ENCODE measurements at regions not wholly inside any gene's neighbourhood (a gene's known extent, or its start where the extent isn't known, plus 50 kb on each side); places are given as distances from the start of the nearest gene placed in this dataset.

GRCh38 chr3:191901741-191902140, 440.8 kb downstream of the PYDC2 start:
- TF ChIP-seq EZH2phosphoT487 (IDR thresholded peaks at IDR 0.05; ENCODE audit: borderline replicate concordance, low read length) (no peak), CTCF (IDR thresholded peaks at IDR 0.05; ENCODE audit: low read depth, low read length, poor library complexity, severe bottlenecking) (no peak)
- Histone ChIP-seq H4K20me1 (ENCODE audit: control insufficient read depth, insufficient read depth, low read depth, low read length) (no peaks in the 10 kb centered on the region), H3K79me2 (ENCODE audit: control insufficient read depth, low read length) (no peaks in the 10 kb centered on the region), H3K9me2 (replicated peaks; ENCODE audit: control insufficient read depth, low read length) (no peaks in the 10 kb centered on the region), H3K27me3 (ENCODE audit: control insufficient read depth, low read length) (no peaks in the 10 kb centered on the region), H3K27ac (ENCODE audit: low read depth, low read length) (no peak overlapping the region), H3K36me3 (ENCODE audit: control insufficient read depth, low read length) (no peaks in the 10 kb centered on the region), H3K9me3 (ENCODE audit: control insufficient read depth, insufficient read depth, low read length) (no peaks in the 10 kb centered on the region), H3K4me2 (ENCODE audit: low read length) (no peak overlapping the region), H3K4me3 (ENCODE audit: low read length) (no peak overlapping the region), H3F3A (ENCODE audit: control insufficient read depth, insufficient read depth) (no peaks in the 10 kb centered on the region), H3K4me1 (ENCODE audit: control insufficient read depth, low read length) (no peaks in the 10 kb centered on the region)

GRCh38 chr3:191912616-191913204, 451.7 kb downstream of the PYDC2 start:
- TF ChIP-seq EZH2phosphoT487 (IDR thresholded peaks at IDR 0.05; ENCODE audit: borderline replicate concordance, low read length) (no peak), CTCF (IDR thresholded peaks at IDR 0.05; ENCODE audit: low read depth, low read length, poor library complexity, severe bottlenecking) (no peak)
- Histone ChIP-seq H3K4me1 (ENCODE audit: control insufficient read depth, low read length) (no peaks in the 10 kb centered on the region), H3K9me2 (replicated peaks; ENCODE audit: control insufficient read depth, low read length) (no peaks in the 10 kb centered on the region), H3K79me2 (ENCODE audit: control insufficient read depth, low read length) (no peaks in the 10 kb centered on the region), H3K27me3 (ENCODE audit: control insufficient read depth, low read length) (no peaks in the 10 kb centered on the region), H4K20me1 (ENCODE audit: control insufficient read depth, insufficient read depth, low read depth, low read length) (no peaks in the 10 kb centered on the region), H3K27ac (ENCODE audit: low read depth, low read length) (no peak overlapping the region), H3K9me3 (ENCODE audit: control insufficient read depth, insufficient read depth, low read length) (no peaks in the 10 kb centered on the region), H3K4me2 (ENCODE audit: low read length) (no peak overlapping the region), H3K4me3 (ENCODE audit: low read length) (no peak overlapping the region), H3K36me3 (ENCODE audit: control insufficient read depth, low read length) (no peaks in the 10 kb centered on the region), H3F3A (ENCODE audit: control insufficient read depth, insufficient read depth) (no peaks in the 10 kb centered on the region)

GRCh38 chr3:191915712-191916111, 454.7 kb downstream of the PYDC2 start:
- Histone ChIP-seq H3K4me1 (ENCODE audit: control insufficient read depth, low read length) (no peaks in the 10 kb centered on the region), H3K9me3 (ENCODE audit: control insufficient read depth, insufficient read depth, low read length) (no peaks in the 10 kb centered on the region), H3K36me3 (ENCODE audit: control insufficient read depth, low read length) (no peaks in the 10 kb centered on the region), H3K4me3 (ENCODE audit: low read length) (no peak overlapping the region), H3K4me2 (ENCODE audit: low read length) (no peak overlapping the region), H4K20me1 (ENCODE audit: control insufficient read depth, insufficient read depth, low read depth, low read length) (no peaks in the 10 kb centered on the region), H3K9me2 (replicated peaks; ENCODE audit: control insufficient read depth, low read length) (no peaks in the 10 kb centered on the region), H3F3A (ENCODE audit: control insufficient read depth, insufficient read depth) (no peaks in the 10 kb centered on the region), H3K27ac (ENCODE audit: low read depth, low read length) (no peak overlapping the region), H3K27me3 (ENCODE audit: control insufficient read depth, low read length) (no peaks in the 10 kb centered on the region), H3K79me2 (ENCODE audit: control insufficient read depth, low read length) (no peaks in the 10 kb centered on the region)
- TF ChIP-seq CTCF (IDR thresholded peaks at IDR 0.05; ENCODE audit: low read depth, low read length, poor library complexity, severe bottlenecking) (no peak), EZH2phosphoT487 (IDR thresholded peaks at IDR 0.05; ENCODE audit: borderline replicate concordance, low read length) (no peak)

All from DOHH2 (cell line).